ENCODE measurements at regions not wholly inside any gene's neighbourhood (a gene's known extent, or its start where the extent isn't known, plus 50 kb on each side); places are given as distances from the start of the nearest gene placed in this dataset.

DNA sequence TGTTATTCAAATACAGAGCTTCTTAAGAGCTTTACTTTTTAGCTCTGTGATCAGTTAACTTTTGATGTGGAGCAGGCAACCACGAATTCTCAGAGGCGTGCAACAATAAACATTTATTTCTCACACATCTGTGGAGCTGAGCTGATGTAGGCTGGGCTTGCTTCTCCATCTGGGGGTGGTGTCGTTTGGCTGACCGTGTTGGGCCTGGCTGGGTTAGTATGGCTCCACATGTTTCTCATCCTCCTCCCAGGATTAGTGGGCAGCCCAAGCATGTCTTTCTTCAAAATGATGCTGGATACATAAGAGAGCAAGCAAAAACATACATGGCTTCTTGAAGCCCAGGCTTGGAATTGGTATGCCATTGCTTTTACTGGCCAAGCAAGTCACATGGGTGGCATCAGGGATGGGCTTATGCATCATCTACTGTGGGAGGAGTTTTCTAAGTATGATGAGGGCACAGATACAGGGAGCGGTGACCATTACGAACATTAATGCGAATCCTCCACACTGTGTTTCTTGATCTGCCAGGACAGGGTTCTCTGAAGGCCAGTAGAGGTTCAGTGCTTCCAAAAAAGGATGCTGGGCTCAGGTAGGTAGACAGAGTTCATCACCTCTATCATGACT lies 157.0 kb upstream of the TNP1 start:
- TF ChIP-seq, protein P1, sequence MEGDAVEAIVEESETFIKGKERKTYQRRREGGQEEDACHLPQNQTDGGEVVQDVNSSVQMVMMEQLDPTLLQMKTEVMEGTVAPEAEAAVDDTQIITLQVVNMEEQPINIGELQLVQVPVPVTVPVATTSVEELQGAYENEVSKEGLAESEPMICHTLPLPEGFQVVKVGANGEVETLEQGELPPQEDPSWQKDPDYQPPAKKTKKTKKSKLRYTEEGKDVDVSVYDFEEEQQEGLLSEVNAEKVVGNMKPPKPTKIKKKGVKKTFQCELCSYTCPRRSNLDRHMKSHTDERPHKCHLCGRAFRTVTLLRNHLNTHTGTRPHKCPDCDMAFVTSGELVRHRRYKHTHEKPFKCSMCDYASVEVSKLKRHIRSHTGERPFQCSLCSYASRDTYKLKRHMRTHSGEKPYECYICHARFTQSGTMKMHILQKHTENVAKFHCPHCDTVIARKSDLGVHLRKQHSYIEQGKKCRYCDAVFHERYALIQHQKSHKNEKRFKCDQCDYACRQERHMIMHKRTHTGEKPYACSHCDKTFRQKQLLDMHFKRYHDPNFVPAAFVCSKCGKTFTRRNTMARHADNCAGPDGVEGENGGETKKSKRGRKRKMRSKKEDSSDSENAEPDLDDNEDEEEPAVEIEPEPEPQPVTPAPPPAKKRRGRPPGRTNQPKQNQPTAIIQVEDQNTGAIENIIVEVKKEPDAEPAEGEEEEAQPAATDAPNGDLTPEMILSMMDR (IDR thresholded peaks at IDR 0.05), result no peak
- no peak for TF ChIP-seq POLR2AphosphoS5 (IDR thresholded peaks at IDR 0.05)
- no peak for TF ChIP-seq POLR2A (IDR thresholded peaks at IDR 0.05)
- no peak for TF ChIP-seq EP300 (IDR thresholded peaks at IDR 0.05)
- Histone ChIP-seq H3K27me3 (no peaks in the 10 kb centered on the region), H3K36me3 (no peaks in the 10 kb centered on the region), H3K4me1 (no peaks in the 10 kb centered on the region), H3K27ac (no peak overlapping the region), H3K4me3 (no peak overlapping the region), H3K9me3 (no peaks in the 10 kb centered on the region)
- 86 to 88% methylated on average over 5 to 7 of the region's 7 CpGs for WGBS, 2 donors
- no peak for DNase-seq
- peak in 1 of 2 donors; percentile 66 for ATAC-seq (ENCODE audit: low FRiP score in 2 of 2)

DNA sequence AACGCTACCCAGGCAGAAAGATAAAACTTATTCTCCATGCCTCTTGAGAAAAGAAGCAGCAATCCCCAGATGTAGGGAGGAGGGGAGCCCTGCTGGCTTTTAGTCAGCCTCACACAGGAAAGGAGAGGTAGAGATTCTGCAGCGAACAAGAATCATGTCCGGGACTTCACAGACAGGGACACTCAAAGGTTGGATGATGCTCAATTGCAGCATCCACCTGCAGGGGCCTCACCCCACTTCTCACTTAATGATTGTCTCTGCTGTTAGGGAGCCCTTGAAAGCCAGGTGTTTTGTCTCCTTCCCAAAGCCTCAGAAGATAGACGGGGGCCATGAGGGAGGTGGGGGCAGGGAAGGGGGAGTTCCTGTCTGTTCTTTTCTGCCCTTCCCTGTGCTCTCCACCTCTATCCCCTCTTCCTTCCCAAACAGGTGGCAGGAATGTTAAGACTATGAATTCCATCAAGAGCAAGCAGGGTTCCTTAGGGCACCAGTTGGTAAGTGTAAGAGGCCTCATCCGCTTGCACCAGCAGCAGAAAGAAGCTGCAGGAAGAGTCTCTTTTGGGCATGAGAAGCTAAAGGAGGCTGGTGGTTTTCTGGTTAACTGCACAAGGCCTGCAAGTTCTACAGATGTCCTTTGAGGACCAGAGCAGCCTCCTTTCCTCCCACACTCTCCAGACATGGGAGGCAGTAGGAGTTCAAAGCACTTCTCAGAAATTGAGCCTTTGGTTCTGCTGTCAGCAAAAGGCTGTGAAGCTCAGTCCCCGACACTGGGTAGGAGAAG lies 154.7 kb upstream of the TNP1 start:
- WGBS, 2 donors, result 88 to 91% methylated on average over 6 of the region's 6 CpGs
- Histone ChIP-seq H3K9me3 (no peaks in the 10 kb centered on the region), H3K4me1 (no peaks in the 10 kb centered on the region), H3K4me3 (no peak overlapping the region), H3K27ac (no peak overlapping the region), H3K27me3 (no peaks in the 10 kb centered on the region), H3K36me3 (no peaks in the 10 kb centered on the region)
- no peak for DNase-seq
- no peak for ATAC-seq (ENCODE audit: low FRiP score in 2 of 2)
- TF ChIP-seq EP300 (IDR thresholded peaks at IDR 0.05), result no peak
- no peak for TF ChIP-seq POLR2AphosphoS5 (IDR thresholded peaks at IDR 0.05)
- TF ChIP-seq, protein P1 (IDR thresholded peaks at IDR 0.05), result no peak
- TF ChIP-seq POLR2A (IDR thresholded peaks at IDR 0.05), result no peak

DNA sequence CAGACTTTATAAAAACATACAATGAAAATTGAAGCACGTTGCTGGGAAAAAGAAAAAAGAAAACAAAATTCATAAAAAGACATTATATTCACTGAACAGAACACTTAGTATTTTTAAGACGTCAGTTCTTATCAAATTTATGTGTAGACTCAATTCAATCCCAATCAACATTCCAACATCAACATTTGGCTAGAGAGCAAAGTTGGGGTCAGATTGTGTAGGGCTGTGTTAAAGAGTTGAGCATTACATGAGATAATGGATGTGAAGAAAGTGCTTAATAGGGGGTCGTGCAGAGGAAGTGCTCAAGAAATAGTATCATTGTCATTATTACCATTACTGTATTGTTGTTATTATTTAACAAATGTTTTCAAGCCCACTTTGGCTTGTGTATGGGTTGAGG lies 154.1 kb upstream of the TNP1 start:
- TF ChIP-seq POLR2A (IDR thresholded peaks at IDR 0.05) (no peak), POLR2AphosphoS5 (IDR thresholded peaks at IDR 0.05) (no peak), EP300 (IDR thresholded peaks at IDR 0.05) (no peak)
- TF ChIP-seq, protein P1 (IDR thresholded peaks at IDR 0.05), result no peak
- no peak for DNase-seq
- Histone ChIP-seq H3K9me3 (no peaks in the 10 kb centered on the region), H3K27ac (no peak overlapping the region), H3K36me3 (no peaks in the 10 kb centered on the region), H3K27me3 (no peaks in the 10 kb centered on the region), H3K4me1 (no peaks in the 10 kb centered on the region), H3K4me3 (no peak overlapping the region)
- WGBS, 2 donors, result 66 to 71% methylated on average over 3 of the region's 3 CpGs
- ATAC-seq (ENCODE audit: low FRiP score in 2 of 2), result no peak

DNA sequence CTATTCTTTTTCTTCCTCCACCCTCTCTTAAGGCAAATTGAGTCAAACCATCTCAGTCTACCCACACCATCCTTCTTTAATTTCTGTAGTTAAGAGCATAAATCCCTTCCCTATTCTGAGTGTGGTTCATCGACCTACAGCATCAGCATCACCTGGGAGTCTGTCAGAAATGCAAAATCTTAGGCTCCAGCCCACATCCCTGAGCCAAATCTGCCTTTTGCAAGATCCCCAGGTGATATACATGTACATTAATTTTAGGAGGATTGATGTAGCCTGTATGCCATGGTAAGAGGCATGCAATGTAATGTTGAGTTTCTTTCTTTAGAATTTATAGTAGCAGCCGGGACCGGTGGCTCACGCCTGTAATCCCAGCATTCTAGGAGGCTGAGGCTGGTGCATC lies 151.7 kb upstream of the TNP1 start:
- no peak for ATAC-seq (ENCODE audit: low FRiP score in 2 of 2)
- WGBS, 2 donors, result 93% methylated on average over 4 of the region's 4 CpGs
- no peaks in the 10 kb centered on the region for H3K36me3 ChIP-seq
- H3K9me3 ChIP-seq, result no peaks in the 10 kb centered on the region
- DNase-seq, result no peak
- no peak overlapping the region for H3K27ac ChIP-seq
- no peaks in the 10 kb centered on the region for H3K27me3 ChIP-seq
- TF ChIP-seq, protein P1 (IDR thresholded peaks at IDR 0.05), result no peak
- no peak for TF ChIP-seq POLR2A (IDR thresholded peaks at IDR 0.05)
- TF ChIP-seq POLR2AphosphoS5 (IDR thresholded peaks at IDR 0.05), result no peak
- no peak for TF ChIP-seq EP300 (IDR thresholded peaks at IDR 0.05)
- no peak overlapping the region for H3K4me3 ChIP-seq
- H3K4me1 ChIP-seq, result no peaks in the 10 kb centered on the region
